ENCODE measurements at regions not wholly inside any gene's neighbourhood (a gene's known extent, or its start where the extent isn't known, plus 50 kb on each side); places are given as distances from the start of the nearest gene placed in this dataset.

- Histone ChIP-seq H3K27ac (ENCODE audit: low read depth, low read length) (no peak overlapping the region), H3K27me3 (ENCODE audit: control insufficient read depth in 3 of 3, insufficient read depth in 3 of 3, low read length in 3 of 3) (no peaks in the 10 kb centered on the region), H3K36me3 (ENCODE audit: control insufficient read depth in 3 of 3, insufficient read depth in 3 of 3, low read length in 3 of 3) (no peaks in the 10 kb centered on the region), H3K9me3 (ENCODE audit: control insufficient read depth in 3 of 3, low read length in 3 of 3) (peaks cover 0 to 6% (median 2%) of the 10 kb centered on the region in 3 donors), H3K9ac (ENCODE audit: low read depth in 1 of 3, low read length in 3 of 3) (no peak overlapping the region), H3K4me3 (ENCODE audit: low read length in 3 of 3) (no peak overlapping the region), H3K4me1 (ENCODE audit: control insufficient read depth in 3 of 3, insufficient read depth in 3 of 3, low read length in 3 of 3) (no peaks in the 10 kb centered on the region)
These were observed 1376.1 kb upstream of the TENM3 start for GRCh38 chr4:180866933-180867643.

- Histone ChIP-seq H3K9me3 (ENCODE audit: control insufficient read depth in 3 of 3, low read length in 3 of 3) (peaks cover 0 to 8% (median 2%) of the 10 kb centered on the region in 3 donors), H3K9ac (ENCODE audit: low read depth in 1 of 3, low read length in 3 of 3) (no peak overlapping the region), H3K27me3 (ENCODE audit: control insufficient read depth in 3 of 3, insufficient read depth in 3 of 3, low read length in 3 of 3) (no peaks in the 10 kb centered on the region), H3K27ac (ENCODE audit: low read depth, low read length) (no peak overlapping the region), H3K36me3 (ENCODE audit: control insufficient read depth in 3 of 3, insufficient read depth in 3 of 3, low read length in 3 of 3) (no peaks in the 10 kb centered on the region), H3K4me1 (ENCODE audit: control insufficient read depth in 3 of 3, insufficient read depth in 3 of 3, low read length in 3 of 3) (no peaks in the 10 kb centered on the region), H3K4me3 (ENCODE audit: low read length in 3 of 3) (no peak overlapping the region)
These were observed 1372.6 kb upstream of the TENM3 start for GRCh38 chr4:180870623-180871022.

GRCh38 chr4:180898305-180898704 lies 1344.9 kb upstream of the TENM3 start:
- H3K9ac ChIP-seq (ENCODE audit: low read depth in 1 of 3, low read length in 3 of 3): no peak overlapping the region
- H3K9me3 ChIP-seq (ENCODE audit: control insufficient read depth in 3 of 3, low read length in 3 of 3): no peaks in the 10 kb centered on the region
- H3K27me3 ChIP-seq (ENCODE audit: control insufficient read depth in 3 of 3, insufficient read depth in 3 of 3, low read length in 3 of 3): no peaks in the 10 kb centered on the region
- H3K27ac ChIP-seq (ENCODE audit: low read depth, low read length): no peak overlapping the region
- H3K4me3 ChIP-seq (ENCODE audit: low read length in 3 of 3): no peak overlapping the region
- no peaks in the 10 kb centered on the region for H3K4me1 ChIP-seq (ENCODE audit: control insufficient read depth in 3 of 3, insufficient read depth in 3 of 3, low read length in 3 of 3)
- no peaks in the 10 kb centered on the region for H3K36me3 ChIP-seq (ENCODE audit: control insufficient read depth in 3 of 3, insufficient read depth in 3 of 3, low read length in 3 of 3)

GRCh38 chr4:180900781-180901180 lies 1342.4 kb upstream of the TENM3 start:
- H3K27me3 ChIP-seq (ENCODE audit: control insufficient read depth in 3 of 3, insufficient read depth in 3 of 3, low read length in 3 of 3): no peaks in the 10 kb centered on the region
- H3K36me3 ChIP-seq (ENCODE audit: control insufficient read depth in 3 of 3, insufficient read depth in 3 of 3, low read length in 3 of 3): no peaks in the 10 kb centered on the region
- no peak overlapping the region for H3K27ac ChIP-seq (ENCODE audit: low read depth, low read length)
- H3K4me3 ChIP-seq (ENCODE audit: low read length in 3 of 3): no peak overlapping the region
- H3K9ac ChIP-seq (ENCODE audit: low read depth in 1 of 3, low read length in 3 of 3): no peak overlapping the region
- no peaks in the 10 kb centered on the region for H3K9me3 ChIP-seq (ENCODE audit: control insufficient read depth in 3 of 3, low read length in 3 of 3)
- H3K4me1 ChIP-seq (ENCODE audit: control insufficient read depth in 3 of 3, insufficient read depth in 3 of 3, low read length in 3 of 3): no peaks in the 10 kb centered on the region

GRCh38 chr4:180909279-180909678 lies 1333.9 kb upstream of the TENM3 start:
- no peaks in the 10 kb centered on the region for H3K36me3 ChIP-seq (ENCODE audit: control insufficient read depth in 3 of 3, insufficient read depth in 3 of 3, low read length in 3 of 3)
- H3K4me3 ChIP-seq (ENCODE audit: low read length in 3 of 3): no peak overlapping the region
- H3K9me3 ChIP-seq (ENCODE audit: control insufficient read depth in 3 of 3, low read length in 3 of 3): no peaks in the 10 kb centered on the region
- H3K27me3 ChIP-seq (ENCODE audit: control insufficient read depth in 3 of 3, insufficient read depth in 3 of 3, low read length in 3 of 3): no peaks in the 10 kb centered on the region
- H3K4me1 ChIP-seq (ENCODE audit: control insufficient read depth in 3 of 3, insufficient read depth in 3 of 3, low read length in 3 of 3): no peaks in the 10 kb centered on the region
- H3K9ac ChIP-seq (ENCODE audit: low read depth in 1 of 3, low read length in 3 of 3): no peak overlapping the region
- H3K27ac ChIP-seq (ENCODE audit: low read depth, low read length): no peak overlapping the region

- H3K9ac ChIP-seq (ENCODE audit: low read depth in 1 of 3, low read length in 3 of 3): no peak overlapping the region
- H3K27me3 ChIP-seq (ENCODE audit: control insufficient read depth in 3 of 3, insufficient read depth in 3 of 3, low read length in 3 of 3): no peaks in the 10 kb centered on the region
- H3K4me1 ChIP-seq (ENCODE audit: control insufficient read depth in 3 of 3, insufficient read depth in 3 of 3, low read length in 3 of 3): no peaks in the 10 kb centered on the region
- H3K36me3 ChIP-seq (ENCODE audit: control insufficient read depth in 3 of 3, insufficient read depth in 3 of 3, low read length in 3 of 3): no peaks in the 10 kb centered on the region
- no peak overlapping the region for H3K4me3 ChIP-seq (ENCODE audit: low read length in 3 of 3)
- H3K9me3 ChIP-seq (ENCODE audit: control insufficient read depth in 3 of 3, low read length in 3 of 3): no peaks in the 10 kb centered on the region
- no peak overlapping the region for H3K27ac ChIP-seq (ENCODE audit: low read depth, low read length)
These were observed 1329.5 kb upstream of the TENM3 start for GRCh38 chr4:180913750-180914149.

- Histone ChIP-seq H3K4me1 (ENCODE audit: control insufficient read depth in 3 of 3, insufficient read depth in 3 of 3, low read length in 3 of 3) (no peaks in the 10 kb centered on the region), H3K9me3 (ENCODE audit: control insufficient read depth in 3 of 3, low read length in 3 of 3) (no peaks in the 10 kb centered on the region), H3K36me3 (ENCODE audit: control insufficient read depth in 3 of 3, insufficient read depth in 3 of 3, low read length in 3 of 3) (no peaks in the 10 kb centered on the region), H3K9ac (ENCODE audit: low read depth in 1 of 3, low read length in 3 of 3) (no peak overlapping the region), H3K27ac (ENCODE audit: low read depth, low read length) (no peak overlapping the region), H3K4me3 (ENCODE audit: low read length in 3 of 3) (no peak overlapping the region), H3K27me3 (ENCODE audit: control insufficient read depth in 3 of 3, insufficient read depth in 3 of 3, low read length in 3 of 3) (no peaks in the 10 kb centered on the region)
These were observed 1319.7 kb upstream of the TENM3 start for GRCh38 chr4:180923486-180923885.

GRCh38 chr4:180925805-180926204 lies 1317.4 kb upstream of the TENM3 start:
- H3K27me3 ChIP-seq (ENCODE audit: control insufficient read depth in 3 of 3, insufficient read depth in 3 of 3, low read length in 3 of 3): no peaks in the 10 kb centered on the region
- H3K9ac ChIP-seq (ENCODE audit: low read depth in 1 of 3, low read length in 3 of 3): no peak overlapping the region
- no peaks in the 10 kb centered on the region for H3K36me3 ChIP-seq (ENCODE audit: control insufficient read depth in 3 of 3, insufficient read depth in 3 of 3, low read length in 3 of 3)
- H3K4me1 ChIP-seq (ENCODE audit: control insufficient read depth in 3 of 3, insufficient read depth in 3 of 3, low read length in 3 of 3): no peaks in the 10 kb centered on the region
- no peak overlapping the region for H3K27ac ChIP-seq (ENCODE audit: low read depth, low read length)
- no peak overlapping the region for H3K4me3 ChIP-seq (ENCODE audit: low read length in 3 of 3)
- peaks cover 0 to 2% (median 0%) of the 10 kb centered on the region in 3 donors for H3K9me3 ChIP-seq (ENCODE audit: control insufficient read depth in 3 of 3, low read length in 3 of 3)

GRCh38 chr4:180926277-180926676 lies 1316.9 kb upstream of the TENM3 start:
- H3K9ac ChIP-seq (ENCODE audit: low read depth in 1 of 3, low read length in 3 of 3): no peak overlapping the region
- H3K36me3 ChIP-seq (ENCODE audit: control insufficient read depth in 3 of 3, insufficient read depth in 3 of 3, low read length in 3 of 3): no peaks in the 10 kb centered on the region
- H3K4me1 ChIP-seq (ENCODE audit: control insufficient read depth in 3 of 3, insufficient read depth in 3 of 3, low read length in 3 of 3): no peaks in the 10 kb centered on the region
- H3K27me3 ChIP-seq (ENCODE audit: control insufficient read depth in 3 of 3, insufficient read depth in 3 of 3, low read length in 3 of 3): no peaks in the 10 kb centered on the region
- H3K9me3 ChIP-seq (ENCODE audit: control insufficient read depth in 3 of 3, low read length in 3 of 3): peaks cover 0 to 2% (median 0%) of the 10 kb centered on the region in 3 donors
- H3K4me3 ChIP-seq (ENCODE audit: low read length in 3 of 3): no peak overlapping the region
- H3K27ac ChIP-seq (ENCODE audit: low read depth, low read length): no peak overlapping the region

- H3K36me3 ChIP-seq (ENCODE audit: control insufficient read depth in 3 of 3, insufficient read depth in 3 of 3, low read length in 3 of 3): no peaks in the 10 kb centered on the region
- H3K9me3 ChIP-seq (ENCODE audit: control insufficient read depth in 3 of 3, low read length in 3 of 3): peaks cover 0 to 2% (median 0%) of the 10 kb centered on the region in 3 donors
- no peak overlapping the region for H3K27ac ChIP-seq (ENCODE audit: low read depth, low read length)
- H3K4me1 ChIP-seq (ENCODE audit: control insufficient read depth in 3 of 3, insufficient read depth in 3 of 3, low read length in 3 of 3): no peaks in the 10 kb centered on the region
- H3K4me3 ChIP-seq (ENCODE audit: low read length in 3 of 3): no peak overlapping the region
- no peak overlapping the region for H3K9ac ChIP-seq (ENCODE audit: low read depth in 1 of 3, low read length in 3 of 3)
- H3K27me3 ChIP-seq (ENCODE audit: control insufficient read depth in 3 of 3, insufficient read depth in 3 of 3, low read length in 3 of 3): no peaks in the 10 kb centered on the region
These were observed 1310.7 kb upstream of the TENM3 start for GRCh38 chr4:180932370-180933001.

Data from skeletal muscle tissue (tissue), 3 donors.